ENCODE measurements at regions not wholly inside any gene's neighbourhood (a gene's known extent, or its start where the extent isn't known, plus 50 kb on each side); places are given as distances from the start of the nearest gene placed in this dataset.
A peak's percentile ranks its signal among the peaks of the same experiment; 100 is the strongest.

DNA sequence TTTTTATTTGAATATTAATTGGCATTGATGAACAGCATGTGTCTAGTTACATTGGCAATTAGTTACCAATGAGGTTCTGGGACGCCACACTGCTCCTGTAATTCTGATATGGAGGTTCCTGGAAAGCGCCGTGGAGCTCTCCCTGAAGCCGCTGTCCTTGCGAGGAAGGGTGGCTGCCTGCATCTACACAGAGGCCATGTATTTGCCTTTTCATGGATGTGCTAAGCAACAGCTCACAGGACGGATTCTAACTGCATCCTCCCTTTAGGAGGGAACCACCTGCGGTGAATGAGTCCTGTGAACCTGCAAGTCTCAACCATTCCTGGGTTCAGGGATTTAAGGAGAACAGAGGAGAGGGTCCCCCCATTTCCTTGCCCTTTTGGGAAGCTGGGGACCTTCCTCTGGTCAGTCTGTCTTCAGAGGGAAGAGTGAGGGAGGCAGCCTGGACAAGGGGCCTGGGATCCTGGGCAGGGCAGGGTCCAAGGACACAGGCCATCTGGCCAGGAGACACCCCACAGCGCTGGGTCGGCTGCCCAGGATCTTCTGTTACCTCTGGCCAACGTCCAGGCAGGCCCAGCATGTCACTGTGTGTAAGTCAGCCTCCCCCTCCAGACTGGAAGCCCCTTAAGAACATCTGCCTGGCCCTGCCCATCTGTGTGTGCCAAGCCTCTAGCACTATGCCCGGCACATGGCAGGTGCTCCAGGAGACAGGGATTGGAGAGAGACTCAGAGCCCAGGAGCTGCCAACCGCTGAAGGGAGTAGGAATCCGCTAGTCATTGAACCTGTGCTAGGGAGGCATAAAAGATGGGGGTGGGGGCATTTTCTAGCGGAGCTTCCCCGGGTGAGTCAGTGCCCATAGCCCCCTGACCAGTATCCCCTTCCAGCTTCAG lies 314.1 kb upstream of the TNRC6C start:
- H3K23ac ChIP-seq (ENCODE audit: low read depth, low read length, poor library complexity): no peak overlapping the region
- no peak overlapping the region for H3K14ac ChIP-seq (ENCODE audit: low read length)
- peak overlapping the region; percentile 1 for H3K18ac ChIP-seq (ENCODE audit: low read length)
- no peak for DNase-seq (ENCODE audit: low spot score)
- peaks cover 0 to 8% of the 10 kb centered on the region in 2 donors for H3K4me1 ChIP-seq (ENCODE audit: control insufficient read depth in 2 of 2, insufficient read depth in 1 of 2, low read depth in 1 of 2, low read length in 2 of 2)
- H3K9ac ChIP-seq (ENCODE audit: low read depth, low read length, poor library complexity): no peak overlapping the region
- H3K4ac ChIP-seq (ENCODE audit: low read length): no peak overlapping the region
- H3K9me3 ChIP-seq (replicated peaks in 1 of 2; ENCODE audit: control insufficient read depth in 2 of 2, insufficient read depth in 1 of 2, low read depth in 1 of 2, low read length in 2 of 2): no peaks in the 10 kb centered on the region
- H2BK12ac ChIP-seq (ENCODE audit: low read length): peak overlapping the region; percentile 53
- H3K27me3 ChIP-seq (ENCODE audit: control insufficient read depth in 3 of 3, insufficient read depth in 3 of 3, low read depth in 1 of 3, low read length in 3 of 3): peaks cover 0 to 1% (median 0%) of the 10 kb centered on the region in 3 experiments
- H4K91ac ChIP-seq (ENCODE audit: low read depth, low read length, poor library complexity): no peak overlapping the region
- H2BK5ac ChIP-seq (ENCODE audit: low read length): no peak overlapping the region
- H3K36me3 ChIP-seq (replicated peaks in 1 of 2; ENCODE audit: control insufficient read depth in 2 of 2, insufficient read depth in 2 of 2, low read length in 2 of 2): no peaks in the 10 kb centered on the region
- peak overlapping the region; percentile 41 for H2AK5ac ChIP-seq (ENCODE audit: low read depth, low read length)
- no peak overlapping the region for H4K8ac ChIP-seq (ENCODE audit: low read depth, low read length)
- H3K27ac ChIP-seq (replicated peaks; ENCODE audit: low read length): no peak overlapping the region
- H2AFZ ChIP-seq (ENCODE audit: low read length): no peak overlapping the region
- no peaks in the 10 kb centered on the region for H3K79me1 ChIP-seq (ENCODE audit: low read depth, low read length)
- H3K4me2 ChIP-seq (ENCODE audit: insufficient read depth, low read length, poor library complexity, severe bottlenecking): no peak overlapping the region
- H2BK120ac ChIP-seq (ENCODE audit: low read depth, low read length): no peak overlapping the region
- H3K4me3 ChIP-seq (ENCODE audit: low read length in 2 of 2): no peak overlapping the region
- WGBS, 2 donors (ENCODE audit: extremely low coverage in 2 of 2, insufficient read length in 2 of 2, insufficient replicate concordance in 1 of 2): no CpG with 5 or more reads among the region's 15 CpGs
- peak overlapping the region; percentile 2 for H2BK15ac ChIP-seq (ENCODE audit: low read length)

DNA sequence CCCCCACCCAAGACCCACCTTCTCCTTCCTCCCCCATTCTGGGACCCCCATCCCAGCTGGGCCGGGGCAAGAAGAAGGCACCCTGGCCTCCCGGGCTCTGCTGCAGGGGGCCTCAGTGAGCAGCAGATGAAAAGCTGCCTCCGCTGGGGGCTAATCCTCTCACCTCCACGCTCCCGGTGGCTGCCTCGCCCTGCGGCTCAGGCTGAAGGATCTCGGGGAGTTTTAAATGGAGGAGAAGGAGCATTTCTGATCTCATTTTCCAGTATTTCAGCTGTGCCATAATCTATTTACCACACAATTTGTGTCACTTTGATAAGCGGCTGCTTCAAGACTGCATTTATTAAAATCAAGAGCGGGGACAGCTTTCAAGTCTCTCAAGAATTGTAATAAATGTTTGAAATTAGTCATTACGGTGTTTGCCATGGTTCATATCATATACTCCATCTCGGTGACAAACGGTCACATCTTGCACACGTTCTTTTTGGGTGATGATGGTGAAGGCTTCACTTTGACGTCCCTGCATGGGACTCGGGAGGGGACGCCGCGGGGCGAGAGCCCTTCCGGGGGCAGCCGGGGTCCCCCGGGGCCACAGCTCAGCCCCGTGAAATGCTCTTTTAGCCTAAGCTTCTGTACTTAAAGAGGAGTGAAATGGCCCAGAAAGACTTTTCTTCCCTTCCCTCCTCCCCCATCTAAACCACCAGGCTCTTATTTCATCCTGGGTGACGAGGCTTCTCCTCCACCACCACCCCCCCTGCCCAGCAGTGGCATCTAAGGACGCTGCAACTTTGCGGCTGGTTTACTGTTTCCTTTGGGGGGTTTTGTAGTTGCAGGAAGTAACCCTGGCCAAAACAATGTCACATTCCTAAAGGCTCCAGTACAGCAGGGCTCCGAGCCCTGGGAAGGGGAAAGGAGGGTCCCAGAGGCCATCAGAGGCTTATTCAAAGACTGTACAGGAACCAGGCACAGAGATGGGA lies 313.1 kb upstream of the TNRC6C start:
- Histone ChIP-seq H2AK5ac (ENCODE audit: low read depth, low read length) (peak overlapping the region; percentile 57), H2BK15ac (ENCODE audit: low read length) (no peak overlapping the region), H3K79me1 (ENCODE audit: low read depth, low read length) (no peaks in the 10 kb centered on the region), H2BK12ac (ENCODE audit: low read length) (no peak overlapping the region), H3K27ac (replicated peaks; ENCODE audit: low read length) (no peak overlapping the region), H4K91ac (ENCODE audit: low read depth, low read length, poor library complexity) (no peak overlapping the region), H3K23ac (ENCODE audit: low read depth, low read length, poor library complexity) (no peak overlapping the region), H3K14ac (ENCODE audit: low read length) (no peak overlapping the region), H2BK120ac (ENCODE audit: low read depth, low read length) (no peak overlapping the region), H2AFZ (ENCODE audit: low read length) (peak overlapping the region; percentile 56), H4K8ac (ENCODE audit: low read depth, low read length) (no peak overlapping the region), H3K9me3 (replicated peaks in 1 of 2; ENCODE audit: control insufficient read depth in 2 of 2, insufficient read depth in 1 of 2, low read depth in 1 of 2, low read length in 2 of 2) (no peaks in the 10 kb centered on the region), H3K27me3 (ENCODE audit: control insufficient read depth in 3 of 3, insufficient read depth in 3 of 3, low read depth in 1 of 3, low read length in 3 of 3) (no peaks in the 10 kb centered on the region), H3K4ac (ENCODE audit: low read length) (no peak overlapping the region), H3K4me1 (ENCODE audit: control insufficient read depth in 2 of 2, insufficient read depth in 1 of 2, low read depth in 1 of 2, low read length in 2 of 2) (peaks cover 0 to 8% of the 10 kb centered on the region in 2 donors), H3K4me3 (ENCODE audit: low read length in 2 of 2) (no peak overlapping the region), H3K18ac (ENCODE audit: low read length) (peak overlapping the region; percentile 76), H3K4me2 (ENCODE audit: insufficient read depth, low read length, poor library complexity, severe bottlenecking) (no peak overlapping the region), H3K36me3 (replicated peaks in 1 of 2; ENCODE audit: control insufficient read depth in 2 of 2, insufficient read depth in 2 of 2, low read length in 2 of 2) (no peaks in the 10 kb centered on the region), H2BK5ac (ENCODE audit: low read length) (no peak overlapping the region), H3K9ac (ENCODE audit: low read depth, low read length, poor library complexity) (no peak overlapping the region)
- WGBS, 2 donors (ENCODE audit: extremely low coverage in 2 of 2, insufficient read length in 2 of 2, insufficient replicate concordance in 1 of 2): no CpG with 5 or more reads among the region's 28 CpGs
- no peak for DNase-seq (ENCODE audit: low spot score)

DNA sequence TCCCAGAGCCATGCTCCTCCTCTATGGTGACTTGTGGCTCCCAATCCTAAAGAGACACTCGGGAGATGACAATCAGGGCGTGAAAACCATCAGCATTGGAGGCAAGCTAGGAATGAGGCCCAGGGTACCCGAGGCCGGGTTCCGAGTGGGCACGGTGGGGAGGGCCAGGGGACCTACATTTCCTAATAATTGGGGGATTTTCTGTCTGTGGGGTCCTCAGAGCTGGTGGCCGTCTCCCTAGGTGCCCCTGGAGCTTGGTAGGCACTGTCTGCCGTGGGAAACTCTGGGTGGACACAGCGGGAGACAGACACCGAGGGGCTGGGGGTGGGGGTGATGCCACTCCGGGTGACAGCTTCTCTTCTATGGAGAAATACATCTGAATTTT lies 312.5 kb upstream of the TNRC6C start:
- Histone ChIP-seq H3K18ac (ENCODE audit: low read length) (peak overlapping the region; percentile 76), H3K27me3 (ENCODE audit: control insufficient read depth in 3 of 3, insufficient read depth in 3 of 3, low read depth in 1 of 3, low read length in 3 of 3) (no peaks in the 10 kb centered on the region), H3K4me2 (ENCODE audit: insufficient read depth, low read length, poor library complexity, severe bottlenecking) (no peak overlapping the region), H2BK15ac (ENCODE audit: low read length) (no peak overlapping the region), H3K4me1 (ENCODE audit: control insufficient read depth in 2 of 2, insufficient read depth in 1 of 2, low read depth in 1 of 2, low read length in 2 of 2) (peaks cover 0 to 8% of the 10 kb centered on the region in 2 donors), H3K27ac (replicated peaks; ENCODE audit: low read length) (no peak overlapping the region), H2AK5ac (ENCODE audit: low read depth, low read length) (peak overlapping the region; percentile 57), H4K91ac (ENCODE audit: low read depth, low read length, poor library complexity) (no peak overlapping the region), H4K8ac (ENCODE audit: low read depth, low read length) (no peak overlapping the region), H2BK120ac (ENCODE audit: low read depth, low read length) (no peak overlapping the region), H2BK5ac (ENCODE audit: low read length) (no peak overlapping the region), H3K9ac (ENCODE audit: low read depth, low read length, poor library complexity) (no peak overlapping the region), H3K79me1 (ENCODE audit: low read depth, low read length) (no peaks in the 10 kb centered on the region), H3K23ac (ENCODE audit: low read depth, low read length, poor library complexity) (no peak overlapping the region), H2AFZ (ENCODE audit: low read length) (peak overlapping the region; percentile 56), H3K4ac (ENCODE audit: low read length) (no peak overlapping the region), H3K4me3 (ENCODE audit: low read length in 2 of 2) (no peak overlapping the region), H2BK12ac (ENCODE audit: low read length) (no peak overlapping the region), H3K36me3 (replicated peaks in 1 of 2; ENCODE audit: control insufficient read depth in 2 of 2, insufficient read depth in 2 of 2, low read length in 2 of 2) (no peaks in the 10 kb centered on the region), H3K14ac (ENCODE audit: low read length) (no peak overlapping the region), H3K9me3 (replicated peaks in 1 of 2; ENCODE audit: control insufficient read depth in 2 of 2, insufficient read depth in 1 of 2, low read depth in 1 of 2, low read length in 2 of 2) (no peaks in the 10 kb centered on the region)
- DNase-seq (ENCODE audit: low spot score): no peak
- no CpG with 5 or more reads among the region's 11 CpGs for WGBS, 2 donors (ENCODE audit: extremely low coverage in 2 of 2, insufficient read length in 2 of 2, insufficient replicate concordance in 1 of 2)

DNA sequence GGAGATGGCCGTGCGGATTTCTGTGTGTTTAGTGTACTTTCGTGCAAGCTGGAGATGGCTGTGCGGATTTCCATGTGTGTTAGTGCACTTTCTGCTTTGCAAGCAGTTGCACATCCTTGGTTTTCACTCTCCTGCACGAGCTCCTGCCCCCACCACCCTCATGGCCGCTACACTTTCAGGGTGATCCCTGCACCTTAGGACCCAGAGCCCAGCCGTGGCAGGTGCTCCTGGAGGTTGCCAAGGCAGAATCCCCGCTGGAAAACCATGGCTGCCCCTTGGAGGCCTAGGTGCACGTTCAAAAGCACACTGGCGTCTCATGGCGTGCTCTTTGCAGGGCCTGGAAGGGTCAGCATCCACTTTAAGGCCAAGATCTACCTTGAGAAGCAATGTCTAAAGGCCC lies 311.0 kb upstream of the TNRC6C start:
- DNase-seq (ENCODE audit: low spot score): no peak
- no peak overlapping the region for H2AK5ac ChIP-seq (ENCODE audit: low read depth, low read length)
- no peak overlapping the region for H4K8ac ChIP-seq (ENCODE audit: low read depth, low read length)
- no peak overlapping the region for H2BK15ac ChIP-seq (ENCODE audit: low read length)
- H3K27me3 ChIP-seq (ENCODE audit: control insufficient read depth in 3 of 3, insufficient read depth in 3 of 3, low read depth in 1 of 3, low read length in 3 of 3): no peaks in the 10 kb centered on the region
- no peak overlapping the region for H2AFZ ChIP-seq (ENCODE audit: low read length)
- no peak overlapping the region for H2BK12ac ChIP-seq (ENCODE audit: low read length)
- H3K9ac ChIP-seq (ENCODE audit: low read depth, low read length, poor library complexity): peak overlapping the region; percentile 5
- peaks cover 0 to 6% of the 10 kb centered on the region in 2 donors for H3K4me1 ChIP-seq (ENCODE audit: control insufficient read depth in 2 of 2, insufficient read depth in 1 of 2, low read depth in 1 of 2, low read length in 2 of 2)
- H2BK5ac ChIP-seq (ENCODE audit: low read length): no peak overlapping the region
- peaks cover 0 to 2% of the 10 kb centered on the region in 2 donors for H3K9me3 ChIP-seq (replicated peaks in 1 of 2; ENCODE audit: control insufficient read depth in 2 of 2, insufficient read depth in 1 of 2, low read depth in 1 of 2, low read length in 2 of 2)
- no peak overlapping the region for H4K91ac ChIP-seq (ENCODE audit: low read depth, low read length, poor library complexity)
- H3K27ac ChIP-seq (replicated peaks; ENCODE audit: low read length): no peak overlapping the region
- no peak overlapping the region for H3K4me3 ChIP-seq (ENCODE audit: low read length in 2 of 2)
- H2BK120ac ChIP-seq (ENCODE audit: low read depth, low read length): no peak overlapping the region
- H3K4ac ChIP-seq (ENCODE audit: low read length): no peak overlapping the region
- H3K36me3 ChIP-seq (replicated peaks in 1 of 2; ENCODE audit: control insufficient read depth in 2 of 2, insufficient read depth in 2 of 2, low read length in 2 of 2): no peaks in the 10 kb centered on the region
- H3K79me1 ChIP-seq (ENCODE audit: low read depth, low read length): no peaks in the 10 kb centered on the region
- no peak overlapping the region for H3K14ac ChIP-seq (ENCODE audit: low read length)
- no peak overlapping the region for H3K4me2 ChIP-seq (ENCODE audit: insufficient read depth, low read length, poor library complexity, severe bottlenecking)
- H3K23ac ChIP-seq (ENCODE audit: low read depth, low read length, poor library complexity): no peak overlapping the region
- no CpG with 5 or more reads among the region's 11 CpGs for WGBS, 2 donors (ENCODE audit: extremely low coverage in 2 of 2, insufficient read length in 2 of 2, insufficient replicate concordance in 1 of 2)
- no peak overlapping the region for H3K18ac ChIP-seq (ENCODE audit: low read length)
